Upper lobe of left lung (tissue), 6 donors: ENCODE measurements at regions not wholly inside any gene's neighbourhood (a gene's known extent, or its start where the extent isn't known, plus 50 kb on each side); places are given as distances from the start of the nearest gene placed in this dataset.

Source experiments
- ATAC-seq, 2 donors: fragments of 200-7000 bp; cut with Tn5 transposase; one replicate each; pipeline ENCODE4 v1.9.1; 2022; ENCODE audit warnings: mild to moderate bottlenecking in 2 of 2, moderate library complexity in 2 of 2; ENCODE audit not compliant: low FRiP score in 2 of 2
- DNase-seq, 2 donors: peaks; one replicate each; pipeline ENCODE4 v3.0.0-alpha.2; 2019 to 2020
- H3K27ac ChIP-seq, 4 donors: fragments of 200-600 bp; sonication (generic); one replicate each; pipeline ENCODE4 v1.5.1; 2016 to 2019
- H3K27me3 ChIP-seq, 4 donors: fragments of 200-600 bp; sonication (generic); one replicate each; pipeline ENCODE4 v1.5.1; 2017 to 2019
- H3K36me3 ChIP-seq, 4 donors: fragments of 200-600 bp; sonication (generic); one replicate each; pipeline ENCODE4 v1.5.1; 2016 to 2019
- H3K4me1 ChIP-seq, 4 donors: fragments of 200-600 bp; sonication (generic); one replicate each; pipeline ENCODE4 v1.5.1; 2018 to 2019
- H3K4me3 ChIP-seq, 4 donors: fragments of 200-600 bp; sonication (generic); one replicate each; pipeline ENCODE4 v1.5.1; 2017 to 2019; ENCODE audit warnings: mild to moderate bottlenecking in 2 of 4, moderate library complexity in 1 of 4
- H3K9me3 ChIP-seq, 4 donors: fragments of 200-600 bp; sonication (generic); one replicate each; pipeline ENCODE4 v1.5.1; 2018 to 2019
- EP300 ChIP-seq, 4 donors: sonication (generic); formaldehyde crosslinking; IDR thresholded peaks; one replicate each; pipeline ENCODE4 v1.5.1; 2017; ENCODE audit warnings: antibody characterized with exemption in 4 of 4, control low read depth in 2 of 4
- POLR2A ChIP-seq, 4 donors: fragments of 450-650 bp; IDR thresholded peaks; one replicate each; pipeline ENCODE4 v1.5.1; 2016 to 2017; ENCODE audit warnings: antibody characterized with exemption in 4 of 4, mild to moderate bottlenecking in 2 of 4
- POLR2AphosphoS5 ChIP-seq, 2 donors: sonication (generic); formaldehyde crosslinking; IDR thresholded peaks; one replicate each; pipeline ENCODE4 v1.5.1; 2017; ENCODE audit warnings: antibody characterized with exemption in 2 of 2
- WGBS, 2 donors: methylation state at CpG; one replicate each; pipeline ENCODE4 v1.1.5; 2017 to 2018; 5-methylcytosine and 5-hydroxymethylcytosine counted together
- TF ChIP-seq, protein P1 (sequence below), 6 experiments: fragments of 450-650 bp in 4 of 6; fragments of 200-600 bp in 2 of 6; sonication (generic) in 2 of 6; IDR thresholded peaks; one replicate each; pipeline ENCODE4 v1.5.1; 2016 to 2019; ENCODE audit warnings: antibody characterized with exemption in 6 of 6
- donor health status: DM: no; HTN: no; CAD: no; lungs with moderate emphysema.
- donor health status: DM: no; HTN: yes; CAD: no; lungs with severe emphysema.

- DNase-seq (no peak), ATAC-seq (no peak)
- no peak overlapping the region for H3K27ac ChIP-seq
- TF ChIP-seq POLR2AphosphoS5 (IDR thresholded peaks at IDR 0.05) (no peak), EP300 (IDR thresholded peaks at IDR 0.05) (no peak)
- H3K4me1 ChIP-seq: no peaks in the 10 kb centered on the region
- no peaks in the 10 kb centered on the region for H3K36me3 ChIP-seq
- H3K9me3 ChIP-seq: no peaks in the 10 kb centered on the region
- WGBS, 2 donors: 81 to 83% methylated on average over 5 of the region's 5 CpGs
- H3K4me3 ChIP-seq: no peak overlapping the region
- no peaks in the 10 kb centered on the region for H3K27me3 ChIP-seq
These were observed 951.4 kb downstream of the VRK1 start for GRCh38 chr14:97748616-97749015.

- TF ChIP-seq POLR2AphosphoS5 (IDR thresholded peaks at IDR 0.05) (no peak), EP300 (IDR thresholded peaks at IDR 0.05) (no peak), POLR2A (IDR thresholded peaks at IDR 0.05) (no peak)
- TF ChIP-seq, protein P1, sequence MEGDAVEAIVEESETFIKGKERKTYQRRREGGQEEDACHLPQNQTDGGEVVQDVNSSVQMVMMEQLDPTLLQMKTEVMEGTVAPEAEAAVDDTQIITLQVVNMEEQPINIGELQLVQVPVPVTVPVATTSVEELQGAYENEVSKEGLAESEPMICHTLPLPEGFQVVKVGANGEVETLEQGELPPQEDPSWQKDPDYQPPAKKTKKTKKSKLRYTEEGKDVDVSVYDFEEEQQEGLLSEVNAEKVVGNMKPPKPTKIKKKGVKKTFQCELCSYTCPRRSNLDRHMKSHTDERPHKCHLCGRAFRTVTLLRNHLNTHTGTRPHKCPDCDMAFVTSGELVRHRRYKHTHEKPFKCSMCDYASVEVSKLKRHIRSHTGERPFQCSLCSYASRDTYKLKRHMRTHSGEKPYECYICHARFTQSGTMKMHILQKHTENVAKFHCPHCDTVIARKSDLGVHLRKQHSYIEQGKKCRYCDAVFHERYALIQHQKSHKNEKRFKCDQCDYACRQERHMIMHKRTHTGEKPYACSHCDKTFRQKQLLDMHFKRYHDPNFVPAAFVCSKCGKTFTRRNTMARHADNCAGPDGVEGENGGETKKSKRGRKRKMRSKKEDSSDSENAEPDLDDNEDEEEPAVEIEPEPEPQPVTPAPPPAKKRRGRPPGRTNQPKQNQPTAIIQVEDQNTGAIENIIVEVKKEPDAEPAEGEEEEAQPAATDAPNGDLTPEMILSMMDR (IDR thresholded peaks at IDR 0.05): no peak
- Histone ChIP-seq H3K27me3 (no peaks in the 10 kb centered on the region), H3K4me3 (no peak overlapping the region), H3K27ac (no peak overlapping the region), H3K4me1 (no peaks in the 10 kb centered on the region), H3K36me3 (no peaks in the 10 kb centered on the region), H3K9me3 (no peaks in the 10 kb centered on the region)
- 63 to 84% methylated on average over 5 to 6 of the region's 6 CpGs for WGBS, 2 donors
- ATAC-seq (peak in 1 of 2 donors; percentile 44), DNase-seq (no peak)
These were observed 960.3 kb downstream of the VRK1 start for GRCh38 chr14:97757491-97757890.

GRCh38 chr14:97760050-97760449 is 962.9 kb downstream of the VRK1 start:
- no peak for DNase-seq
- Histone ChIP-seq H3K4me1 (no peaks in the 10 kb centered on the region), H3K36me3 (no peaks in the 10 kb centered on the region), H3K27ac (no peak overlapping the region), H3K4me3 (no peak overlapping the region), H3K9me3 (no peaks in the 10 kb centered on the region), H3K27me3 (no peaks in the 10 kb centered on the region)
- ATAC-seq: no peak
- TF ChIP-seq POLR2AphosphoS5 (IDR thresholded peaks at IDR 0.05) (no peak), POLR2A (IDR thresholded peaks at IDR 0.05) (no peak), EP300 (IDR thresholded peaks at IDR 0.05) (no peak)
- TF ChIP-seq, protein P1 (IDR thresholded peaks at IDR 0.05): no peak
- 86 to 100% methylated on average over 1 of the region's 1 CpG for WGBS, 2 donors

DNA sequence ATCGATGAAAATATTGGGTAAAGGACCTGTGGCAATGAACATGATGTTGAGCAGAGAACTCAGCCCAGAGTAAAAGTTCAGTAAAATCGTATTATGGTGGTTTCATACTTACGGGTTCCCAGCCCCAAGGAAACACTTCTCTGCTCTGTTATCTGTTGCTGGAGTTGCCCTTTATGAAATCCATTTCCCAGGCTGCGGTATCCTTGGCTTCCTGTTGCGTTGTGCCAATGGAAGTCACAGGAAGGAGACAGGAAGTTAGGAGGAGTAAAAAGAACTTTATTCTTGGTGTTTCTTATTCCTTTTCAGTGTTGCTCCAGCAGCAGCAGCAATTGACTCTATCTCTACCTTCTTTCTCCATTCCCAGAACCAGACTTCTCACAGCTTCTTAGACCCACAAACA is 965.2 kb downstream of the VRK1 start:
- H3K27ac ChIP-seq: no peak overlapping the region
- no peak overlapping the region for H3K4me3 ChIP-seq
- no peak for ATAC-seq
- no peak for DNase-seq
- 43 to 48% methylated on average over 5 of the region's 5 CpGs for WGBS, 2 donors
- TF ChIP-seq POLR2A (IDR thresholded peaks at IDR 0.05) (no peak), EP300 (IDR thresholded peaks at IDR 0.05) (no peak), POLR2AphosphoS5 (IDR thresholded peaks at IDR 0.05) (no peak)
- TF ChIP-seq, protein P1 (IDR thresholded peaks at IDR 0.05): no peak
- H3K4me1 ChIP-seq: no peaks in the 10 kb centered on the region
- no peaks in the 10 kb centered on the region for H3K9me3 ChIP-seq
- H3K36me3 ChIP-seq: no peaks in the 10 kb centered on the region
- no peaks in the 10 kb centered on the region for H3K27me3 ChIP-seq

DNA sequence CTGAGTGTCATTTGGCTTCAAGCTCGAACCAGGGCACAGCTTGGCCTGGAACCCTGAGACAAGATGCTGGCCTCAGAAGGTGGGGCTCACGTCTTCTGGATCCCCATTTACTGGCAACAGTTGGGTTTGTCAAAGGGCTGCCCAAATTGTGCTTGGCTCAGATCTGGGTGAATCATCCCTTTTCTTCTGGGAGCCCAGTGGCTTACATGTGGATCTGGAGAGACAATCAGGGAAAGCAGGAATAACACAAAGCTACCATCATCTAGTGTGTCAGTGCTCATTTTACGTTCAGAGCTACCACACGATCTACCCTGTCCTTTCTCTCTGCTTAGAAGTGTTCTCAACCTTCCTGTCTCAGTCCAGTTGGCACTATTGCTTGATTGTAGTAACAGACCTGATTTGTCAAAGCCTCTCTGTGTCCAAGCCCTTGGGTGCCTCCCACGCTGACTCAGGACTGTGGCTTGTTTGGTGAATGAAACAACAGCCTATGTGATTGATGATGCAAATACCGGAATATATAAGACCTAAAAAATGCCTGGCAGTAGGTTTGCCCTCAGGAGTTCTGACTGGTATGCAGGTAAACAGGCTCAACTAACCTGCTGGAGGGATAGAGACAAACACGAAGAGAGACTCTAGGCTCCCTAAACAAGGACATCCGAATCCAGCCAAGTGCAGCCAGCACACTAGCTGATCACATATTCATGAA is 974.3 kb downstream of the VRK1 start:
- DNase-seq: no peak
- TF ChIP-seq, protein P1 (IDR thresholded peaks at IDR 0.05): no peak
- no peak for TF ChIP-seq POLR2AphosphoS5 (IDR thresholded peaks at IDR 0.05)
- TF ChIP-seq POLR2A (IDR thresholded peaks at IDR 0.05): no peak
- TF ChIP-seq EP300 (IDR thresholded peaks at IDR 0.05): no peak

More for the DNA sequence above, 974.3 kb downstream of the VRK1 start:
- peak in 1 of 2 donors; percentile 40 for ATAC-seq
- Histone ChIP-seq H3K4me1 (no peaks in the 10 kb centered on the region), H3K27me3 (no peaks in the 10 kb centered on the region), H3K36me3 (no peaks in the 10 kb centered on the region), H3K9me3 (no peaks in the 10 kb centered on the region), H3K4me3 (no peak overlapping the region), H3K27ac (no peak overlapping the region)
- WGBS, 2 donors: 78 to 82% methylated on average over 8 of the region's 8 CpGs
